ENCODE measurements at regions not wholly inside any gene's neighbourhood (a gene's known extent, or its start where the extent isn't known, plus 50 kb on each side); places are given as distances from the start of the nearest gene placed in this dataset.

DNA sequence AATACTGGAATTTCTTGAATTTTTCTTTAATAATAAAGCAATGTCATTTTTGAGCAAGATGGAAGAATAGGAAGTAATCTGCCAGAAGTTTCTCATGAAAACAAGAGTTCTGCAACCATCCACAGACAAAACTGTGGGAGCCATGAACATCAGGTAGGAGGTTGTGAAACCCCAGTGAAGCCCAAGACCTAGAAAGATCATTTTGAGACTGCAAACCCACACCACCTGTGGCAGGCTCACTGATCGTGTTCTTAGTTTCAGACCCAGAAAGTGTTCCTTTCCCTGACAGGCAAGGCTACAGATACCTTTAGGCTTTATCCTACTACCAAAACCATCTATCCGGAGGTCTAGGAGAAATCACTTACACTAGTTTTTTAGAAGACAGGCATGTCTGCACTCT is 2189.8 kb upstream of the PCDH20 start:
- TF ChIP-seq, protein P1, sequence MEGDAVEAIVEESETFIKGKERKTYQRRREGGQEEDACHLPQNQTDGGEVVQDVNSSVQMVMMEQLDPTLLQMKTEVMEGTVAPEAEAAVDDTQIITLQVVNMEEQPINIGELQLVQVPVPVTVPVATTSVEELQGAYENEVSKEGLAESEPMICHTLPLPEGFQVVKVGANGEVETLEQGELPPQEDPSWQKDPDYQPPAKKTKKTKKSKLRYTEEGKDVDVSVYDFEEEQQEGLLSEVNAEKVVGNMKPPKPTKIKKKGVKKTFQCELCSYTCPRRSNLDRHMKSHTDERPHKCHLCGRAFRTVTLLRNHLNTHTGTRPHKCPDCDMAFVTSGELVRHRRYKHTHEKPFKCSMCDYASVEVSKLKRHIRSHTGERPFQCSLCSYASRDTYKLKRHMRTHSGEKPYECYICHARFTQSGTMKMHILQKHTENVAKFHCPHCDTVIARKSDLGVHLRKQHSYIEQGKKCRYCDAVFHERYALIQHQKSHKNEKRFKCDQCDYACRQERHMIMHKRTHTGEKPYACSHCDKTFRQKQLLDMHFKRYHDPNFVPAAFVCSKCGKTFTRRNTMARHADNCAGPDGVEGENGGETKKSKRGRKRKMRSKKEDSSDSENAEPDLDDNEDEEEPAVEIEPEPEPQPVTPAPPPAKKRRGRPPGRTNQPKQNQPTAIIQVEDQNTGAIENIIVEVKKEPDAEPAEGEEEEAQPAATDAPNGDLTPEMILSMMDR (IDR thresholded peaks at IDR 0.05) = no peak
- TF ChIP-seq ZNF671 (CRISPR knock-in tag; IDR thresholded peaks at IDR 0.05) = no peak
- TF ChIP-seq NR3C1 (CRISPR knock-in tag; conservative IDR thresholded peaks at IDR 0.05; ENCODE audit: low read depth) = no peak
